GM21447 (cell line): ENCODE measurements at regions not wholly inside any gene's neighbourhood (a gene's known extent, or its start where the extent isn't known, plus 50 kb on each side); places are given as distances from the start of the nearest gene placed in this dataset.

Experiments used
- ATAC-seq: cut with Tn5 transposase; IDR thresholded peaks from one replicate; pipeline ENCODE4 v1.9.1; 2021; ENCODE audit not compliant: unreplicated experiment

GRCh38 chr5:156109317-156110023, 217.5 kb upstream of the SGCD start:
- no peak for ATAC-seq

- no peak for ATAC-seq
Measured at GRCh38 chr5:156119692-156120091, 207.3 kb upstream of the SGCD start.

- ATAC-seq: no peak
Measured at GRCh38 chr5:156120777-156121176, 206.2 kb upstream of the SGCD start.

- no peak for ATAC-seq
Measured at GRCh38 chr5:156121234-156121633, 205.7 kb upstream of the SGCD start.

- no peak for ATAC-seq
Measured at GRCh38 chr5:156121882-156122281, 205.1 kb upstream of the SGCD start.

- no peak for ATAC-seq
Measured at GRCh38 chr5:156124708-156125107, 202.3 kb upstream of the SGCD start.

GRCh38 chr5:156125118-156125517, 201.8 kb upstream of the SGCD start:
- ATAC-seq: no peak

GRCh38 chr5:156126716-156127115, 200.2 kb upstream of the SGCD start:
- no peak for ATAC-seq

GRCh38 chr5:156128026-156128425, 198.9 kb upstream of the SGCD start:
- no peak for ATAC-seq

GRCh38 chr5:156134216-156134615, 192.7 kb upstream of the SGCD start:
- no peak for ATAC-seq

GRCh38 chr5:156135531-156135930, 191.4 kb upstream of the SGCD start:
- no peak for ATAC-seq

- ATAC-seq: no peak
Measured at GRCh38 chr5:156137071-156137869, 189.7 kb upstream of the SGCD start.

GRCh38 chr5:156142867-156143266, 184.1 kb upstream of the SGCD start:
- no peak for ATAC-seq

GRCh38 chr5:156147261-156147943, 179.6 kb upstream of the SGCD start:
- ATAC-seq: no peak

- ATAC-seq: no peak
Measured at GRCh38 chr5:156147944-156148285, 179.0 kb upstream of the SGCD start.

- no peak for ATAC-seq
Measured at GRCh38 chr5:156148301-156148700, 178.7 kb upstream of the SGCD start.

- no peak for ATAC-seq
Measured at GRCh38 chr5:156149213-156149612, 177.8 kb upstream of the SGCD start.

GRCh38 chr5:156153602-156154001, 173.4 kb upstream of the SGCD start:
- ATAC-seq: no peak

GRCh38 chr5:156154757-156155156, 172.2 kb upstream of the SGCD start:
- ATAC-seq: no peak

GRCh38 chr5:156155598-156155997, 171.4 kb upstream of the SGCD start:
- ATAC-seq: no peak

GRCh38 chr5:156164306-156164705, 162.7 kb upstream of the SGCD start:
- no peak for ATAC-seq

- ATAC-seq: no peak
Measured at GRCh38 chr5:156169495-156169894, 157.5 kb upstream of the SGCD start.
